RPMI8226 (cell line): ENCODE measurements at regions not wholly inside any gene's neighbourhood (a gene's known extent, or its start where the extent isn't known, plus 50 kb on each side); places are given as distances from the start of the nearest gene placed in this dataset.
"Not testable (repeated sequence)": the region's sequence is repeated elsewhere in the genome, so short reads cannot be mapped to it uniquely, and the experiment has no call there.

Source experiments
- DNase-seq: peaks from one replicate; pipeline ENCODE4 v3.0.0-alpha.2; 2015

GRCh38 chr3:125697979-125698640, 102.8 kb upstream of the OSBPL11 start:
- peak; percentile 62 for DNase-seq

- no peak for DNase-seq
Measured at GRCh38 chr3:125715651-125716050, 120.4 kb upstream of the OSBPL11 start.

- DNase-seq = not testable (repeated sequence)
Measured at GRCh38 chr3:125732151-125732550, 136.9 kb upstream of the OSBPL11 start.

GRCh38 chr3:125741991-125742718, 146.9 kb upstream of the OSBPL11 start:
- DNase-seq = not testable (repeated sequence)

- DNase-seq = peak; percentile 25
Measured at GRCh38 chr3:125742845-125743244, 147.5 kb upstream of the OSBPL11 start.

- DNase-seq = not testable (repeated sequence)
Measured at GRCh38 chr3:125757050-125757449, 161.8 kb upstream of the OSBPL11 start.

- DNase-seq = not testable (repeated sequence)
Measured at GRCh38 chr3:125758641-125759130, 163.4 kb upstream of the OSBPL11 start.

- DNase-seq = not testable (repeated sequence)
Measured at GRCh38 chr3:125762601-125763000, 167.3 kb upstream of the OSBPL11 start.

GRCh38 chr3:125766285-125766826, 171.1 kb upstream of the OSBPL11 start:
- peak; percentile 70 for DNase-seq

GRCh38 chr3:125766931-125767330, 171.6 kb upstream of the OSBPL11 start:
- peak; percentile 22 for DNase-seq

- DNase-seq = no peak
Measured at GRCh38 chr3:125767641-125768040, 172.3 kb upstream of the OSBPL11 start.

- DNase-seq = not testable (repeated sequence)
Measured at GRCh38 chr3:125768821-125769220, 173.5 kb upstream of the OSBPL11 start.

- DNase-seq = not testable (repeated sequence)
Measured at GRCh38 chr3:125771506-125771905, 176.2 kb upstream of the OSBPL11 start.

- not testable (repeated sequence) for DNase-seq
Measured at GRCh38 chr3:125774433-125775034, 179.2 kb upstream of the OSBPL11 start.

- not testable (repeated sequence) for DNase-seq
Measured at GRCh38 chr3:125775106-125775505, 179.8 kb upstream of the OSBPL11 start.

GRCh38 chr3:125775606-125776294, 180.5 kb upstream of the OSBPL11 start:
- DNase-seq = not testable (repeated sequence)

GRCh38 chr3:125779276-125779675, 184.0 kb upstream of the OSBPL11 start:
- DNase-seq = not testable (repeated sequence)

GRCh38 chr3:125779918-125780317, 184.6 kb upstream of the OSBPL11 start:
- not testable (repeated sequence) for DNase-seq

GRCh38 chr3:125781678-125782077, 186.4 kb upstream of the OSBPL11 start:
- not testable (repeated sequence) for DNase-seq

GRCh38 chr3:125790312-125790711, 178.7 kb upstream of the ROPN1B start:
- not testable (repeated sequence) for DNase-seq

- not testable (repeated sequence) for DNase-seq
Measured at GRCh38 chr3:125791021-125791420, 178.0 kb upstream of the ROPN1B start.

- not testable (repeated sequence) for DNase-seq
Measured at GRCh38 chr3:125810010-125810409, 159.0 kb upstream of the ROPN1B start.

GRCh38 chr3:125822175-125822574, 146.8 kb upstream of the ROPN1B start:
- DNase-seq = not testable (repeated sequence)
